Type B pancreatic cell (in vitro differentiated cells): ENCODE measurements at regions not wholly inside any gene's neighbourhood (a gene's known extent, or its start where the extent isn't known, plus 50 kb on each side); places are given as distances from the start of the nearest gene placed in this dataset.

ENCODE experiments used
- DNase-seq: peaks from one replicate; pipeline ENCODE4 v3.0.0; 2021; ENCODE audit warnings: mixed read lengths; ENCODE audit not compliant: unreplicated experiment; ENCODE audit errors: extremely low spot score
- H3K27ac Mint-ChIP-seq: 2 replicates; pipeline ENCODE4 v1.8.0; 2021; ENCODE audit warnings: mild to moderate bottlenecking, mixed read lengths
- H3K27me3 Mint-ChIP-seq: 2 replicates; pipeline ENCODE4 v1.8.0; 2021; ENCODE audit warnings: mixed read lengths
- H3K36me3 Mint-ChIP-seq: 2 replicates; pipeline ENCODE4 v1.8.0; 2021; ENCODE audit warnings: mixed read lengths
- H3K4me1 Mint-ChIP-seq: one replicate; pipeline ENCODE4 v1.8.0; 2021; ENCODE audit warnings: mixed read lengths; ENCODE audit not compliant: unreplicated experiment
- H3K4me3 Mint-ChIP-seq: 2 replicates; pipeline ENCODE4 v1.8.0; 2021; ENCODE audit warnings: mild to moderate bottlenecking, mixed read lengths
- H3K9me3 Mint-ChIP-seq: 2 replicates; pipeline ENCODE4 v1.8.0; 2021; ENCODE audit warnings: mixed read lengths
- CTCF ChIP-seq: fragments of 200-600 bp; sonication (generic); conservative IDR thresholded peaks from 2 replicates; pipeline ENCODE4 v1.5.0; 2021; ENCODE audit warnings: antibody characterized with exemption, mild to moderate bottlenecking

DNA sequence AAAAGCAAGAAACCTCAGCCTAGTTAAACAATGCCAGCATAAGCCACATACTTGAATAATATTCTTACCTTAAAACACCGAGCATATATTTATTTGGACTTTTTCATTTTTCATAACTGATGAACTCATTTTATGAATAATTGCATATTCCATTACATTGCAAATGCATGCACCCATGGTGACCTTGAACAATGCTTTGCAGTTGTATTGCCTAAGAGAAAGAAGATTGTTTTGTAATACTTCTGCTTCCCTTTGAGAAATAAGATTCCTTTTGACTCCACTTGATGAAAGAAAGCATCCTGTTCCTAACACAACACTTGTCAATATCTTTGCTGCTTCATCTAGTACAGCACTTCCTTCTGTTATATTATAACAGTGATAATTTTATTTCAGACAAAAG lies 1182.2 kb downstream of the FLRT2 start:
- Mint-ChIP-seq H3K4me3 (no peak overlapping the region), H3K36me3 (no peaks in the 10 kb centered on the region)

DNA sequence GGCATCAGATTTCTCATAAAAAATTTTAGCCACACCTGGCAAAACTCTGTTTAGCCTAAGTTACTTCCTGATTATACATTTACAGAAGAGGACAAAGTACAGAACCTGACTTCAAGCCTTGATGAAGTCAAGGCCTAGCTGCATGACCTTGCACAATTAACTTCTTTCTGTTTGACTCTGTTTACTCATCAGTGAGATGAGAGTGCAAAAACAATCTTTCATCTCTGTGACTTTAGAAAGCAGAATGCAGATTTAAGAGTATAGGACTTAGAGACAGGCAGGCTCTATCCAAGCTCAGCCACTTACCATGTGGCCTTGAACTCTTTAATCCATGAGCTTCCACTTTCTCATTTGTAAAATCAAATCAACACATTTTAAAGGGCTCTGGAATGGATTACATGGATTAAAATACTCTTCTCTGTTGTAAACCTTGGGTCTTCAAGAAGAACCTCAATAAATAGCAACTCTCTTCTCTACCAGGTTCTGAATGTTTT lies 1178.9 kb downstream of the FLRT2 start:
- Mint-ChIP-seq H3K36me3 (no peaks in the 10 kb centered on the region), H3K27me3 (no peaks in the 10 kb centered on the region), H3K4me1 (peaks cover 12% of the 10 kb centered on the region), H3K27ac (no peak overlapping the region), H3K4me3 (no peak overlapping the region), H3K9me3 (peaks cover 9% of the 10 kb centered on the region)
- no peak for TF ChIP-seq CTCF
- no peak for DNase-seq

More for the DNA sequence above, 1182.2 kb downstream of the FLRT2 start:
- DNase-seq, result no peak
- Mint-ChIP-seq H3K27me3 (no peaks in the 10 kb centered on the region), H3K4me1 (peaks cover 12% of the 10 kb centered on the region), H3K9me3 (no peaks in the 10 kb centered on the region), H3K27ac (no peak overlapping the region)
- no peak for TF ChIP-seq CTCF

GRCh38 chr14:86707071-86707470 lies 1177.1 kb downstream of the FLRT2 start:
- peaks cover 9% of the 10 kb centered on the region for H3K9me3 Mint-ChIP-seq
- H3K4me3 Mint-ChIP-seq, result no peak overlapping the region
- H3K27me3 Mint-ChIP-seq, result no peaks in the 10 kb centered on the region
- DNase-seq, result no peak
- no peak for TF ChIP-seq CTCF
- peaks cover 7% of the 10 kb centered on the region for H3K4me1 Mint-ChIP-seq
- no peak overlapping the region for H3K27ac Mint-ChIP-seq
- H3K36me3 Mint-ChIP-seq, result no peaks in the 10 kb centered on the region

GRCh38 chr14:86683561-86683960 lies 1153.6 kb downstream of the FLRT2 start:
- no peak for TF ChIP-seq CTCF
- DNase-seq, result no peak
- no peak overlapping the region for H3K27ac Mint-ChIP-seq
- no peaks in the 10 kb centered on the region for H3K4me1 Mint-ChIP-seq
- H3K27me3 Mint-ChIP-seq, result no peaks in the 10 kb centered on the region
- H3K9me3 Mint-ChIP-seq, result no peaks in the 10 kb centered on the region
- no peaks in the 10 kb centered on the region for H3K36me3 Mint-ChIP-seq
- no peak overlapping the region for H3K4me3 Mint-ChIP-seq

DNA sequence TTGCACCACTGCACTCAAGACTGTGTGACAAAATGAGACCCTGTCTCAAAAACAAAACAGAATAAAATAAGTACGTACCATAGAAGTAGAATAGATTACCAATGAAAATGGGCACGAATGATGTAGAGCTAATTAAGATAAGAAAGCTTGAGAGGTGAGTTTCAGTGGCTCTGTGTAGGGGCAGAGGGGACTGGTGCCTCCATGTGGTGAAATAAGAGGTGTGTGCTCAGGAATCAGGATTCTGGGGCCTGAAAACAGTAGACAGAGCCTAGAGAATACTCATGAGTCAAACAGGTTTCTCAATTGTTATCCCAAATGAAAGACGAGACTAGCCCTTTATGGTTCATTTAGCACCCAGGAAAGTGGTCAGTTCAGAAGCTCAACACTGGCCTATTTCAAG lies 1145.1 kb downstream of the FLRT2 start:
- no peaks in the 10 kb centered on the region for H3K9me3 Mint-ChIP-seq
- H3K36me3 Mint-ChIP-seq, result no peaks in the 10 kb centered on the region
- no peaks in the 10 kb centered on the region for H3K27me3 Mint-ChIP-seq
- no peak for DNase-seq
- TF ChIP-seq CTCF, result no peak
- no peak overlapping the region for H3K27ac Mint-ChIP-seq
- no peaks in the 10 kb centered on the region for H3K4me1 Mint-ChIP-seq
- H3K4me3 Mint-ChIP-seq, result no peak overlapping the region

DNA sequence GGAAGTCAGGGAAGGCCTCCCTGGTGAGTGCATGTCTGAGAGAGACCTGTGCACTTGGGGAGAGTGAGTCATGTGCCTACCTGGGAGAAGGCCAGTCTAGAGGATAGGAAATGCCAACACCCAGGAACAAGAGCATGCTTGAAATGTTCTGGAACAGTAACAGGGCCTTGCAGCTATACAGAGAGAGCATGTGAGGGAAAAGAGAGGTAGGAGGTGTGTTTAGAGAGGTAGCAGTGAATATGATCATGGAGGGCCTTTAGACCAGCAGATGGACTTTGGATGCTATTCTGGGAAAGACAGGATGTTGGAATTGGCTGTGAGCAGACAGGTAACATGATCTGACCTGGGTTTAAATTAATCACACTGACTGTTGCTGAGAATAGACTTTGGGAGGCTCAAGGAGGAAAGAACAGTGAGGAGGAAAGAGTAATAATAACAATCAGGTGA lies 1143.6 kb downstream of the FLRT2 start:
- no peak for TF ChIP-seq CTCF
- Mint-ChIP-seq H3K27me3 (no peaks in the 10 kb centered on the region), H3K27ac (no peak overlapping the region), H3K9me3 (no peaks in the 10 kb centered on the region), H3K4me1 (no peaks in the 10 kb centered on the region), H3K36me3 (no peaks in the 10 kb centered on the region), H3K4me3 (no peak overlapping the region)
- DNase-seq, result no peak
